ENCODE measurements at regions not wholly inside any gene's neighbourhood (a gene's known extent, or its start where the extent isn't known, plus 50 kb on each side); places are given as distances from the start of the nearest gene placed in this dataset.

GRCh38 chr4:125703443-125703842 lies 388.7 kb downstream of the FAT4 start:
- TF ChIP-seq CTCF (IDR thresholded peaks at IDR 0.05) = no peak
- no peak for TF ChIP-seq POLR2A (IDR thresholded peaks at IDR 0.05)

Data from suprapubic skin (tissue), 3 donors.